ENCODE measurements at regions not wholly inside any gene's neighbourhood (a gene's known extent, or its start where the extent isn't known, plus 50 kb on each side); places are given as distances from the start of the nearest gene placed in this dataset.

DNA sequence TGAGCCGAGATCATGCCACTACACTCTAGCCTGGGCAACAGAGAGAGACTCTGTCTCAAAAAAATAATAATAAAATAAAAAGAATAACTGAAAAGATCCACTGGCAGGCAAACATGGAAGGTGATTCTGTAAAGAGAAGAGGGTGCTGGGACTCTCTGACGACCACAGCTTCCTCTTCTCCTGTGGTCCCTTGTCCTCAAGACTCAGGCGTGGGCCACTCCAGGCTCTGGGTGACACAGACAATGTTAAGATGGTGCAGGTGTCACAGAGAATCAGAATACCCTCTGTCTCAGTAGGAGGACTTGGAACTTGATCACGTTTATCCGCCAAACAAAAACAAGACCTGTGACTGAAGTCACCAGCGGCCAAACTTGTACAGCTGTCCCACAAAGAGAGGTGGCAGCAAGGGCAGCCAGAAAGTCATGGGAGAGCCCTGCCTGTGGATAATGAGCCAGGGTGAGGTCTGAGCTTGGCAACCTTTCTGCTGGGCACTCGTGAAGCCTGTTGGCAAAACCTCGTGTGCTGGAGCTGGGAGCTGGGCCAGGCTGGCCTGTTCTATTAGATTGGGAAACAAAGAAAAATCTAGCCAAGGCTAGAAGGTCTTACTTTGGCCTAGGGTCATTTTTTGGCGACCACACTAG lies 76.4 kb upstream of the ITGA6 start:
- no peak for DNase-seq (ENCODE audit: low read depth in 3 of 3, low spot score in 2 of 3)

DNA sequence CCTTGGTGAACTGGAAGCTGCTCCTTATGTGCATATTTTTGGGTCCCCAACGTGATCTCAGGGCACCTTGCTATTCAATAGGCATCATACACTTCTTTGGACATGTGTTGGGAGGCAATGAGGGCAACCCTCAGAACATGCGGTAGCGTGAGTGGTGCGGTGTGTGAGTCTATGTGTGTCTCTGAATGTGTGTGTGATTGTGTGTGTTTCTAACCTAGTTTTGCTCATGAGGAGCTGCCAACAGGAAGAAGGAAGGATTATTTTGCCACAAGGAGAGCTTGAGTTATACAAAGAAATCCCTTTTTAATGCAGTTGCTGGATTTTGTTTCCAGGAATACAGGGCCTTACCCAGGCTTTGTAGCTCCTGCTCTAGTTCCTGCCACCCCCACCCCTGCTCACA lies 75.8 kb upstream of the ITGA6 start:
- DNase-seq (ENCODE audit: low read depth in 3 of 3, low spot score in 2 of 3): no peak

DNA sequence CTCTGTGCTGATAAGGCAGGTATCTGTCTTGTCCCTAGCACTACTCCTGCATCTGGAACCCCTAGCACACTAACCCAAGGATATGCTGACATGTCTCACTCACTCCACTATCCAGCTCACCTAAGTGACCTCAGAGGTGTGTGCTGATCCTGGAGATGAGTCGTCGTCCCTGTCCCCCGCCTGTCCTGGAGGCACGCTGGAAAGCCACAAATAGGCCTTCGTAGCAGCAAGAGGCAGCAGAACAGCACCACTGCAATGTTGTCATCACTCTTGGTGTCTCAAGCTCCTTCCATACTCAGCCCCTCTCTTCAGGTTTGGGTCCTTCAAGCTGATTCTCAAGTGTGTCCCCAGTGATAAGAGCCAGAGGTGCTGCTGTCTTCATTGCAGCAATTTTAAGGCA lies 73.0 kb upstream of the ITGA6 start:
- no peak for DNase-seq (ENCODE audit: low read depth in 3 of 3, low spot score in 2 of 3)

DNA sequence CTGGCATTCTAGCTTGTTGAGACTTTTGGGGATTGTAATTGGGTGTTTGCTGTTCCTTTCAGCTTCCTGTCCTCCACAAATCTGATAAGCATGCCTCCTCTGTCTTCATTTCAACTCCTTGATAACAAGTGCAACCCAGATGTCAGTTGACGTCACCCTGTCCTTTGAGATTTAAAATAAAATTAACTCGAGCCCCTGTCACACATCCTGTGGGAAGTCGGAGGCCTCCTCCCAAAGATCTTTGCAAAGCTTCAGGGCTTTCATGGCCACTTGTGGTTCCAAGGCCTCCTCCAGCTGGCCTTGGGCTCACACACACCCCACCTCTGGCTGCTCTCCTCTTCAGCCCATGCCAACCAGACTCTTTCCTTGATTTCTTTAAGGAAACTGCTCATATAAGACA lies 69.9 kb upstream of the ITGA6 start:
- no peak for DNase-seq (ENCODE audit: low read depth in 3 of 3, low spot score in 2 of 3)

DNA sequence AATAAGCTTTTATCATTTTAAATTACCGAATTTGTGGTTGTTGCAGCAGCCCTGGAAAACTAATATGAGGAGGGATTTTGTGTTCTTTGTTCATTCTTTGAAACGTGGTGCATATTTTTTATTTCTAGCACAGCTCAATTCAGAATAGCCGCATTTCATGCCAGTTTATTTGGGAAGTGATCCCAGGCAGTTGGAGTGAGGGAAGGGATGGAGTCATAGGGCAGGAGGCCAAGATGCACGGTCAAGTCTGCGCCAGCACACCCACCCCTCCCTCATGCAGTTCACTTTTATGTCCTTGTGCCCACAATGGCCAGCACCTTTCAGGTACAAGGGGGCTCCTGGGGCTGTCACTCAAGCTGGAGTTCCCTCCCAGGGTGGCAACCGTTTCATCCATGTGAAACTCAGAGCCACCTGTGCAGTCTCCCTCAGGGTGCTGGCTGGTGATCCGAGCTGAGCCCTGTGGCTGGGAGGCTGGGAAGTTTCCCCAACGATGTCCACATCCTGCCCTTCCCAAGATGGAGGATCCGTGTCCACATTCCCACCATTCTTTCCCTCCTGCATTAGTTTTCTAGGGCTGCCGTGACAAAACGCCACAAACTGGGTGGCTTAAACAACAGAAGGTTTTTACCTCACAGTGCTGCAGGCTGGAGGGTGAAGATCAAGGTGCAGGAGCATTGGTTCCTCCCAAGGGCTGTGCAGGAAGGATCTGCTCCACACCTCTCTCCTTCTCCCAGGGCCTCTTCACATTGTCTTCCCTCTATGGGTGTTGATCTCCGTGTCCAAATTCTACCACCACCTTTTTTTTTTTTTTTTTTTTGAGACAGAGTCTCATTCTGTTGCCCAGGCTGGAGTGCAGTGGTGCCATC lies 68.5 kb upstream of the ITGA6 start:
- no peak for DNase-seq (ENCODE audit: low read depth in 3 of 3, low spot score in 2 of 3)

DNA sequence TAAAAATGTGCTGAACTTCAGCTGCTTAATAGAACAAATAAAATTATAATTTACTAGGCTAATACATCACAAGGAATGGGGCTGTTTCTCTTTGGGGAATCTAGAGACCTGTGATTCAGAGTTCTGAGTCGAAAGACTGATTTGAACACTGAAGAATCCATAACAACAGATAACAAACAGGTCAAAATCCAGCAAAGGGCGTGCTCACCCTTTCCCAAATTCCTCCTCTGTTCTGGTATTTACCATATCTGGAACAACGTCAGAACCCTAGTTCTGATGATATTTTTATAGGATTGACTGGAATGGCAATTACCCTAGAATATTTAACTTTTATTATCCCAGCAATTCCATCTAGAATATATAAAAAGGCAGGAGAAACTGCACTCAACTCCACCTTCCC lies 66.0 kb upstream of the ITGA6 start:
- DNase-seq (ENCODE audit: low read depth in 3 of 3, low spot score in 2 of 3): no peak

DNA sequence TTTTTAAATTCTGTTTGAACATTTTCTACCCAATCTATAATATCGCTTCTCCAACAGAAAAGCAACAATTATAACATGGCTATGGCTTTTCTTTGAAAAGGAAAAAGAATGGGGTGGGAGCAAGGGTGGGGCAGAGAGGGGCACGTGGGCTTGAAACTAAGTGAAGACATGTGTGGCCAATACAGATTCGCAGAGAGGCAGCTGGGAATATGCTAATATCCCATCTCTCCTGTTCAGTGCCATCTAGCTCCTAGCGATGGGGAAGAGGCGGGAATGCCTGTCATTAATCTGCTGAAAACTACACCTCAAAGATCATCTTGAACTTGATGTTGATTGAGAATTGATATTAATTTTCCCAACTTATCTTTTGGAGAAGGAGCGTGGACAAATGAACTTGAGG lies 65.5 kb upstream of the ITGA6 start:
- DNase-seq (ENCODE audit: low read depth in 3 of 3, low spot score in 2 of 3): no peak

DNA sequence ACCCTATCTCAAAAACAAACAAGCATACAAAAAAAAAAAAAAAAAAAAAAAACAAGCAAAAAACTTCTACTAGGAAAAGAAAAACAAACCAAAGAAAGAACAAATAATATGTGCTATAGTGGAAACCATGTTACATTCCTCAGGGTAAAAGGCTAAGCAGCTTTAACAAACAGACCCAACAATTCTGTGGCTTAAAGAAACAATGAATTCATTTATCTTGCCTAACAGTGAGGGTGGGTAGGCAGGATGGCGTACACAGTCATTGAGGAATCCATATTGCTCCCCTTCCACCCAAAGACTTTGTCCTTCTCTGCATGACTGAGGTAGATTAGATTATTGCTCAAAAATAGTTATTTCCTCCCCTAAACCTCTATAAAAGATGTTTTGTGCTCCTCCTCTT lies 63.1 kb upstream of the ITGA6 start:
- DNase-seq (ENCODE audit: low read depth in 3 of 3, low spot score in 2 of 3): no peak

DNA sequence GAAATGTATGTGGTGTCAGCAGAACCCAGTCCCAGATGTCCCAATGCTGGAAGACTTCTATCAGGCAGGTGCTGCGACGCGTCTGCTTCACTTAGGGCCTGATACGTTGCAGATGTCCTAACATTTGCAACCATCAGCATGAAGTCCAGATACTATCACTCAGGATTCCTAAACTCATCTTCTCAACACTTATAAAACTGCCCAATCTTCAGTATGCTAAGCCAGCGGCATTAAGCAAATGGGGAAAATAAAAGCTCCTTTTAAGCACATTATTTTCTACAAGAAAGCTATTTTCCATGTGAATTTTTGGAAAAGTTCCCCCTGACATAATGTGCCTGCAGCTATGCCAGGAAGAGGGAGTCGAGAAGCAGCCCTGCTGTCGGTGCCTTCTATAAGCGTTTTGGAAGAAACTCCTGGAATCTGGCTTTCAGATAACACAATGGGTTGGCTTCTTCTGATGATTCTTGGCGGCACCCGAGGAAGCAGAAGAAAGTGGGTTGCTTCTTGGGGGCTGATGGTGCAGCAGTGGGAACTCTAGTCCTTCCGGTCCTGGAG lies 60.7 kb upstream of the ITGA6 start:
- no peak for DNase-seq (ENCODE audit: low read depth in 3 of 3, low spot score in 2 of 3)

DNA sequence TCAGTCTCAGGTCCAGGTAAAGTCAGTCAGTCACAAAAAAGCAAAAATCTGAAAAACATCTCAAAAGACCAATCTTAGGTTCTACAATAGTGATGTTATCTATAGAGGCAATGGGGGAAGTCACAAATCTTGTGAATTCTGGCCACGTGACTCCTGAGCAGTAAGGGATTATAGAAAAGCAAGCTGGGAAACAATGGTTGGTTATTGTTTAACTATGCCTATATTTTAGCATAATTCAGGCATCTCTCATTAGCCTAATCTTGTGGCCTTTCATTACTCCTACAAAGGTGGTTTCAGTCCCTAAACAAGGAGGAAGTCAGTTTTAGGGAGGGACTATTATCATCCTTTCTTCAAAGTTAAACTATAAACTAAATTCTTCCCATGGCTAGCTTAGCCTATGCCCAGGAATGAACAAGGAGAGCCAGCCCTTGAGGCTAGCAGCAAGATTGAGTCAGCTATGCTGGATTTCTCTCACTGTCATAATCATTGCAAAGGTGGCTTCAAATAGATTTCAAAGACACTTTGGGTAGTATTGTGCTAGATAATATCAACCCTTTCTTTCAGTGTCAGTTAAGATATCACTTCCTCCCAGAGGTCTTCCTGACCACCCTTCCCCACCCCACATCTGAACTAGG lies 56.4 kb upstream of the ITGA6 start:
- no peak for DNase-seq (ENCODE audit: low read depth in 3 of 3, low spot score in 2 of 3)

DNA sequence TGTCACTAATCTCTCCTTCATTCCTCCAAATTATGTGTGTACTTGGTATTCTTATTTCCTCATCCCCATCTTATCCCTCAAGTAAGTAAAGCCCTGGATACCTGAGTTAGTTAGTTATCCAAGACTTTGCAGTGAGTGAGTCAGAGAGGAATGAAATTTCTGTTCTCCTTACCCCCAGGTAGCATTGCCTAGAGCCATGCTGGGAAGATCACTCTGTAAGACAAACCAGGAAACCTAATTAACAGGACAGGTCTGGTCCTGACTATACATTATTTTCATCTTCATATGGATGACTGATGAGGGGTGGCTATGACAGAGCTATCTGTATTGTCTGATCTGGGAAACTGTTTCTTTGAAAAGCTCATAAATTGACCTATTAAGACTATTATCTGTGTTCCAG lies 55.0 kb upstream of the ITGA6 start:
- no peak for DNase-seq (ENCODE audit: low read depth in 3 of 3, low spot score in 2 of 3)

DNA sequence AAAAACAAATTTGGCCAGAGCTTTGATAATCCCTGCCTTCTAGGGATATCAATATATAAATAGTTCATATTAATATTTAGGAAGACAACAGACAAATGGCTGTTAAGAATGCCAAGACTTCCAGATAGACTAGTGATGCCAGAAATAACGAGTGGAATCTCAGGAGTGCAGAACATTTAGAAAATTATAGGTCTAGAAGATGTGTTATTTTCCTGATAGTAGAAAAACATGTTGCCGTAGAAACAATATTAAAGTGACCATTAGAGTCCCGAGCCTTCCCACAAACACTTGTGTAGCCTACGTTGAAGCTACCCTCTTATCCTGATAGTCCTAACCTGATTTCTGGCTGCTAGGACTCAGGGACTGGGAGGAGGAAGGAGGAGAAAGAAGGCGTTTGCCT lies 54.3 kb upstream of the ITGA6 start:
- DNase-seq (ENCODE audit: low read depth in 3 of 3, low spot score in 2 of 3): no peak

DNA sequence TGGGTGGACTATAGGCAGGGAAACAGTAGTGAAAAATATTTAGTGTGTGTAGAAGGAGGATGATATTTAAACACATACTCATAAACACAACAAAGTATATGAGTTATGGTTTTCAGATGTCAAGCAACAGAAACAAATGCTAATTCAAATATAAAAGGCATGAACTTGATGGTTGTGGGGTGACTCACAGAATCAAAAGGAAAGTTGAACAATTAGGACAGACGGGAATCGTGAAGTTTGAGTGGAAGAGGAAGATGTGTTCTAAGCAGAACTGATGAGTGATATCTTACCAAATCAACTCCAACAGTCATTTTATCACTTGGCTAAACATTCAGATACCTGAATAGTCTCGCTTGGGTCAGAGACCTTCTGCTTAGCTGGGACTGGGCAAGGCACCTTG lies 53.6 kb upstream of the ITGA6 start:
- no peak for DNase-seq (ENCODE audit: low read depth in 3 of 3, low spot score in 2 of 3)

DNA sequence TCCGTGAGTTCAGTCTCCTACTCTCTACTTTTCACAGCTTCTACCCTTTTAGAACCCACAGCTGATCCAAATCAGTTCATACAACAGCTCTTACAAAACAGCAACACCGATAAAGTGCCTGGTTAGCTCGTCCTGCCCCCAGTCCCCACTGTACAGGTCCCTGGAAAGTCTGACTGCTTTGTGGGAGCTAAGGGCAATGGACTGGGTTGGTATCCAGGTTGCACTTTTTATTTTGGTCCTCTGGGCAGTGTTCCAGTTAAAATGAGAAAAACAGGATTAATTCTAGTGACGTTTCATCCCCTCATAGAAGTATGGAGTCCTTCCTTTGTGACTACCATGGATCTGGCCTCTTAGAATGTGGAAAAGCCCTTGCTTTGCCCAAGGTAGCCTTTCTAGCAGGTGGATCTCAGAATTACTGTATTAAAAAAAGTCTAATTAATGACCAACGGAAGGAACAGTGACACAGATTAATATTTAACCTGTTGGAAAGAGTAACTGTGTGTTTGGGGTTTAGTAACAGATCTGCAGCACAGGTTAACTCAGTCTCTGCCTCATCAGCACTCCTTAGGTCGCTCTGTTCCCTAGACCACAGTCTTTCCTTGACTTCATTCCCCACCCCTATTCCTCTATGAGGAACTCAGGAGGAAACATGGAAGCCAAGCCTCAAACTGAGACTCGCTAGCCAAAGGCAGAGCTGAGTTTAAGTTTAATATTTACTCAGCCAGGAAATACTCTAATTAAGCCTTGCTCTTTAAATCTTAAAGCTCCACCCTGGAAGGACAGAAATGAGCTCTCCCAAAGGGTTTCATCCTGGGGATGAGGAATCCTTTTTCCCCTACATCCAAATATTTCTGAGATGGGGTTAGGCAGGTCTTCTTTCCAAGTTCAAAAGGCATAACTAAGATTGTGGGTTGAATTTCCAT lies 52.8 kb upstream of the ITGA6 start:
- no peak for DNase-seq (ENCODE audit: low read depth in 3 of 3, low spot score in 2 of 3)

DNA sequence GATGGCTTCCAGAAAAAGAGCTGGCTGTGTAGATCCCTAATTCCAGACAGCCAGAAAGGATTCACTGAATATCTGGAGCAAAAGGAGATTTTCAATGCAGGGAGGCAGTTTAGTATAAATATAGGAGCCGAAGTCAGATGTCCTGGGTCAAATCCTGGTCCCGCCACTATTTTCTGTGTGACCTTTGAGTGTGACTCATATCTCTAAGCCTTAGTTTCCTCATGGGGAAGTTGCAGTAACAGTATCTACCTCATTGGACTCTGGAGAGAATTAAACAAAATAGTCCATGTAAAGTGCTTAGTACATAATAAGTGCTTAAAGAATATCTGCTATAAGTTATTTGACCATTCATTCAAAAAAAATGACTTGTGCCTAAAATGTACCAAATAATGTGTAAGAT lies 52.1 kb upstream of the ITGA6 start:
- no peak for DNase-seq (ENCODE audit: low read depth in 3 of 3, low spot score in 2 of 3)

DNA sequence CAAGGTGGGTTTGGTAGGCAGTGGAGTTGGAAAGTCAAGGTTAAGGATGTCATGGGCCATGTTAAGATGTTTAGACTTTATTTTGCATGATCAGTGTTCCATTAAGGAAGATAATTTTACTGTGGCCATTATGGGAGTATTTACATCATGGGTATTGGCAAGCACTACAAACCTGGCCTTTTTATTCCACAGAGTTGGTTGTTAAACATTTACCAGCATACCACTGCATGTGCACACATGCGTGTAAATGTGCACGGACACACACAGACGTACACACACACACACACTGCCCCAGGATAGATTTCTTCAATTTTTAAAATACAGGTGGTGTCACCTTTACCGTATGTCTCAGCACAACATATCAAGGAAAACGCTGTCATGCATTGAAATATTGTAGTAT lies 51.4 kb upstream of the ITGA6 start:
- DNase-seq (ENCODE audit: low read depth in 3 of 3, low spot score in 2 of 3): no peak

DNA sequence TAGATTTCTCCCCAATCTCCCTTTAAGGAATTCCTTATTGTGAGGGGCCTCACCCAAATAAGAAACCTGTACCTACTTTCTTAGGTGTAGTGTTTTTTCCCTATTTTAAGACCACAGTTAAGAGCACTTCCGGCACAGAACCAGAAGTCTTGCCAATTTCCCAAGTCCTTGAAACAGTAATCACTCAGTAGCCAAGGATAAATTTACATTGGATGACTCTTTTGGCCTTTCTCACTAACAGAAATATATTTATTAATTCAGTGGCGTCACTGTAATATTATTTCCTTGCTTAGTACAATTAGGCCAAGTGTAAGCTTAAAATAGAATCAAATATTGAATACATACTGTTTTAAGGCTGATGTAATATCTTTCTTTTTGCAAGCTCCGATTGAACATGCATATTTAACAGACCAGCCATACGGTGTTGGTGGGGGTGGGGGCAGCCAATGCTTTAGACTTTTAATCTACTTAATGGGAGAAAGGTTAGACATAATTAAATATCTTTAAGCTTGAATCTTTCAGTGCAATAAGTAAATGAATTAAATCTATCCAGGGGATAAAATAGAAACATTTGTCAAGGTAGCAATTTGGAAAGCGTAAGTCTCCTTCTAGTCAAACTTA lies 50.8 kb upstream of the ITGA6 start:
- no peak for DNase-seq (ENCODE audit: low read depth in 3 of 3, low spot score in 2 of 3)

DNA sequence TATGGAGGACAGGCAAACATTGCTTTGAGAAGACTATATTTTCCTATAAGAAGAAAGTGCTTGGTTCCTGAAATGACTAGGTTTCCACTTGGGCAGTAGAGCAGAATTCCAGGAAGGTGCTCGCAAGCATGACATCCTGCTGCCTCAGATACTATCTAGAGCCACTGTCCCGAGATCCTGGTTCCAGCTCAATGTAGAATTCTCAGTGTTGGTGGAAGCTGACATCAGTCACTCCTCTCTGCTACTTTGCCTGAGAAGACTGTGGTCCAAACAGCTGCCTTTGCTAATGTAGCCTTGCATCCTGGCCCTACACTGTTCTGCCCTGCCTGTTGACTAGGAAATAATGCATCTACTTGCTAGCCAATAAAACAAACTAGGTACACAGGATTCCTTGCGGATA lies 50.0 kb upstream of the ITGA6 start:
- DNase-seq (ENCODE audit: low read depth in 3 of 3, low spot score in 2 of 3): no peak

Measured in right renal cortex interstitium (tissue), 3 donors.